ENCODE measurements at regions not wholly inside any gene's neighbourhood (a gene's known extent, or its start where the extent isn't known, plus 50 kb on each side); places are given as distances from the start of the nearest gene placed in this dataset.

DNA sequence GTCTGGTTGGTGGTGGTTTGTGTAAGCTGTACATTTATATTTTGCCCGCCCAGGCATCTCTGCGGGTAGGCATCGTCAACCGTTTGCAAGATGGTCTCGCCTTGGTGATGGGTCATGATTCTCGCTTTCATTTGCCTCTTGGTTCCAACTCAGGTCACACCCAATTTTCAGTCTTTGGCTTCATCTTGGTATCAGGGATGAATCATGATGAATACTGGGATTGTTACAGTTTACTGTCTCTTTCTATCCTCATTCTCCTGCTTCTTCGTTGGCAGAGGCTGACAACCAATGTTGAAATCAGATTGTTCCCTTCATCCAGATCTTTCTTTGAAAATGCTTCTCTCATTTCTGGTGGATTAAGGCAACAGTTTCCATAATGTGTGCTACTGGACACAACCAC is 129.7 kb upstream of the KAZN start:
- no peak overlapping the region for H3K27ac ChIP-seq (ENCODE audit: low read depth, low read length)
- H3K4me3 ChIP-seq (ENCODE audit: low read depth, low read length) = no peak overlapping the region
- no peaks in the 10 kb centered on the region for H3K36me3 ChIP-seq (ENCODE audit: control insufficient read depth, insufficient read depth, low read length)

DNA sequence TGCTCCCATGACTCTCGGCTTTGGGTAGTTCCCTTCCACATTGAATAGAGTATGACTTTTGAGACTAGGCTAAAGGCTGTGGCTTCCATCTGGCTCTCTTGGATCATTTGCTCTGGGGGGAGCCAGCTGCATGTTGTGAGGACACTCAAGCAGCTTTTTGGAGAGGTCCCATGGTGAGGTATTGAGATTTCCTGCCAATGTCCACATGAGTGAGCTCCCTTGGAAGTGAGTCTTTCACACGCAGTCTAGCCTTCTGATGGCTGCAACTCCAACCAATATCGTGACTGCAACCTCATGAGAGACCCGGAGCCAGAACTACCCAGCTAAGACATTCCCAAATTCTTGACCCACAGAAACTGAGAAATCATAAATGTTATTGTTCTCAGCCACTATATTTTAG is 127.7 kb upstream of the KAZN start:
- Histone ChIP-seq H3K9ac (ENCODE audit: low read depth, low read length) (no peak overlapping the region), H3K36me3 (ENCODE audit: control insufficient read depth, insufficient read depth, low read length) (no peaks in the 10 kb centered on the region), H3K9me3 (ENCODE audit: control insufficient read depth, insufficient read depth, low read length) (no peaks in the 10 kb centered on the region), H3K27me3 (ENCODE audit: control insufficient read depth, insufficient read depth, low read length) (0 out of 2 replicates have a peak, but pooled peaks cover 5% of the 10 kb centered on the region), H3K27ac (ENCODE audit: low read depth, low read length) (no peak overlapping the region), H3K4me3 (ENCODE audit: low read depth, low read length) (no peak overlapping the region), H3K4me1 (ENCODE audit: control insufficient read depth, insufficient read depth, low read length) (no peaks in the 10 kb centered on the region)

More for the DNA sequence above, 129.7 kb upstream of the KAZN start:
- H3K4me1 ChIP-seq (ENCODE audit: control insufficient read depth, insufficient read depth, low read length) = no peaks in the 10 kb centered on the region
- H3K27me3 ChIP-seq (ENCODE audit: control insufficient read depth, insufficient read depth, low read length) = 0 out of 2 replicates have a peak, but pooled peaks cover 5% of the 10 kb centered on the region
- H3K9ac ChIP-seq (ENCODE audit: low read depth, low read length) = no peak overlapping the region
- no peaks in the 10 kb centered on the region for H3K9me3 ChIP-seq (ENCODE audit: control insufficient read depth, insufficient read depth, low read length)

DNA sequence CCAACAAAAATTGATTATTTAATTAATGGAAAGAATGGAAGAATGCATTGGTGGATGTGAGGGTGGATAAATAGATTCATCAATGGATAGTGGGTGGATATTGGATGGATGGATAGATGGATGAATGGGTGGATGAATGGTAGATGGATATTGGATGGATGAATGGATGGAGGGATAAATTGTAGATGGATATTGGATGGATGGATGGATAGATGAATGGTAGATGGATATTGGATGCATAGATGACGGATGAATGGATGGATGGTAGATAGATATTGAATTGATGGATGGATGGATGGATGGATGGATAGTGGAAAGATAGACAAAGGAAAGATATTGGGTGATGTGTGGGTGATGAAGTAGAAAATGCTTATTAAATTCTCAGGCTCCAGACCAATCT is 123.6 kb upstream of the KAZN start:
- H3K27me3 ChIP-seq (ENCODE audit: control insufficient read depth, insufficient read depth, low read length) = 0 out of 2 replicates have a peak, but pooled peaks cover 10% of the 10 kb centered on the region
- no peak overlapping the region for H3K4me3 ChIP-seq (ENCODE audit: low read depth, low read length)
- H3K4me1 ChIP-seq (ENCODE audit: control insufficient read depth, insufficient read depth, low read length) = no peaks in the 10 kb centered on the region
- H3K9me3 ChIP-seq (ENCODE audit: control insufficient read depth, insufficient read depth, low read length) = no peaks in the 10 kb centered on the region
- H3K27ac ChIP-seq (ENCODE audit: low read depth, low read length) = no peak overlapping the region
- no peaks in the 10 kb centered on the region for H3K36me3 ChIP-seq (ENCODE audit: control insufficient read depth, insufficient read depth, low read length)
- H3K9ac ChIP-seq (ENCODE audit: low read depth, low read length) = no peak overlapping the region

- H3K4me1 ChIP-seq (ENCODE audit: control insufficient read depth, insufficient read depth, low read length) = no peaks in the 10 kb centered on the region
- H3K27ac ChIP-seq (ENCODE audit: low read depth, low read length) = no peak overlapping the region
- no peak overlapping the region for H3K9ac ChIP-seq (ENCODE audit: low read depth, low read length)
- no peak overlapping the region for H3K4me3 ChIP-seq (ENCODE audit: low read depth, low read length)
- H3K9me3 ChIP-seq (ENCODE audit: control insufficient read depth, insufficient read depth, low read length) = no peaks in the 10 kb centered on the region
- H3K36me3 ChIP-seq (ENCODE audit: control insufficient read depth, insufficient read depth, low read length) = no peaks in the 10 kb centered on the region
- 0 out of 2 replicates have a peak, but pooled peaks cover 10% of the 10 kb centered on the region for H3K27me3 ChIP-seq (ENCODE audit: control insufficient read depth, insufficient read depth, low read length)
Measured at GRCh38 chr1:14476170-14476955, 122.1 kb upstream of the KAZN start.

DNA sequence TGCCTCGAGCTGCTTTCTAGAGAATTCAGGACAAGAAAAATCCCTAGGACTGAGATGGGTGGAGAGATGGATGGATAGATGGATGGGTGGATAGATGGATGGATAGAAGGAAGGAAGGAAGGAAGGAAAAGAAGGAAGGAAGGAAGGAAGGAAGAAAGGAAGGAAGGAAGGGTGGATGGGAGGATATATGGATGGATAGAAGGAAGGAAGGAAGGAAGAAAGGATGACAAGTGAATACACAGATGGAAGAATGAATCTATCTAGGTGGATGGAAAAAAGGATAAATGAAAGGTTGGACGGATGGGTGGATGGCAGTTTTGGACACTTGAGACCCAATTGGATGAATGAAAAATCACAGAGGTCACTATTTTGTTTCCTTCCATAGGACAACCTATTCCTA is 120.4 kb upstream of the KAZN start:
- 0 out of 2 replicates have a peak, but pooled peaks cover 5% of the 10 kb centered on the region for H3K27me3 ChIP-seq (ENCODE audit: control insufficient read depth, insufficient read depth, low read length)
- H3K9ac ChIP-seq (ENCODE audit: low read depth, low read length) = no peak overlapping the region

DNA sequence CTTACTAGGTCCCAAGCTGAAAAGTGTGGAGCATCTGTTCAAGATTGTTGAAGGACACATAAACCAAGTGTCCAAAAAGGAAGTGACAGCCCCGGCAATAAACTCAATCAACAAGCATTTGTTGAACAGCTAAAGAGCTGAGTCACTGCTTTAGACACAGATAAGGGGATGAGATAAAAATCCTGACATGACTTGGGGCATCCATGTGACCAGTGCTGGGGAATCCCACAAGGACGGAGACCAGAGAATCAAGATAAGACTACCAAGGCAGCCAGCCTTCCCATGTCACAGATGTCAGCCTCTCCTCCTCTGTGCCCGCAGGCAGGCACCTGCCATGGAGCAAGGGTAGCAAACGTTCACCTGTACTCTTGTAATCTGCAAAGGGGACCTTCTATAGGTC is 118.6 kb upstream of the KAZN start:
- Histone ChIP-seq H3K4me3 (ENCODE audit: low read depth, low read length) (no peak overlapping the region), H3K9ac (ENCODE audit: low read depth, low read length) (no peak overlapping the region), H3K27ac (ENCODE audit: low read depth, low read length) (no peak overlapping the region), H3K4me1 (ENCODE audit: control insufficient read depth, insufficient read depth, low read length) (peaks cover 5% of the 10 kb centered on the region), H3K36me3 (ENCODE audit: control insufficient read depth, insufficient read depth, low read length) (no peaks in the 10 kb centered on the region), H3K9me3 (ENCODE audit: control insufficient read depth, insufficient read depth, low read length) (no peaks in the 10 kb centered on the region), H3K27me3 (ENCODE audit: control insufficient read depth, insufficient read depth, low read length) (0 out of 2 replicates have a peak, but pooled peaks cover 5% of the 10 kb centered on the region)

More for the DNA sequence above, 120.4 kb upstream of the KAZN start:
- Histone ChIP-seq H3K9me3 (ENCODE audit: control insufficient read depth, insufficient read depth, low read length) (no peaks in the 10 kb centered on the region), H3K4me3 (ENCODE audit: low read depth, low read length) (no peak overlapping the region), H3K27ac (ENCODE audit: low read depth, low read length) (no peak overlapping the region), H3K36me3 (ENCODE audit: control insufficient read depth, insufficient read depth, low read length) (no peaks in the 10 kb centered on the region), H3K4me1 (ENCODE audit: control insufficient read depth, insufficient read depth, low read length) (peaks cover 3% of the 10 kb centered on the region)

DNA sequence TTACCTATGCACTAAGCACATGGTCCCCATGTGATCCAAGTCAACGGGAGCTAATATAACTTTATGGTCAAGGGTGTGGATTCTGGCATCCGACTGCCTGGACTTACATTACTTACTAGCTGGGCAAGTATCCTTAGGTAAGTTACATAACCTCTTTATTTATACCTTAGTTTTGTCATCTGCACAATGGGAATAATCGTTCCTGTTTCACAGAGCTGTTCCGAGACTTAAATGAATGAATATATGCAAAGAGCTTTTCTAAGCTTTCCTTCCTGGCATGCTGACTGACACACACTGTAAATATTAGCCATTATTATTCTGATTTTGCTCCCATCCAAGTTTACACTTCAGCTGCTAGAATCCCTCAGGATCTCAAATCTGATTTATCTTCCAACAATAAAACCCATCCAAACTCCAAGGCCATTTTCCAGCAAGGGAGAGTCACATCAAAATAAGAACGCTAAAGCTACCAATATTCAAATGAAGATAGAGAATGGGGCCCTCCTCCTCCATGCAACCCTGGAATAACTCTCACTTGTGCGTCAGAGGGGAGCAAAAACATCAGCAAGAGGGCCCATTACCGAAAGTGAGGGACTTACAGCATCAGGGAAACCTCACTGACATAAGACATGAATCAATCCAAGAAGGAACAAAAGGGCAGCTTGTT is 115.6 kb upstream of the KAZN start:
- Histone ChIP-seq H3K4me3 (ENCODE audit: low read depth, low read length) (no peak overlapping the region), H3K36me3 (ENCODE audit: control insufficient read depth, insufficient read depth, low read length) (no peaks in the 10 kb centered on the region), H3K27me3 (ENCODE audit: control insufficient read depth, insufficient read depth, low read length) (0 out of 2 replicates have a peak, but pooled peaks cover 5% of the 10 kb centered on the region), H3K27ac (ENCODE audit: low read depth, low read length) (no peak overlapping the region), H3K9me3 (ENCODE audit: control insufficient read depth, insufficient read depth, low read length) (no peaks in the 10 kb centered on the region; the same call in 1 of the 2 replicates), H3K9ac (ENCODE audit: low read depth, low read length) (no peak overlapping the region), H3K4me1 (ENCODE audit: control insufficient read depth, insufficient read depth, low read length) (peaks cover 5% of the 10 kb centered on the region)

DNA sequence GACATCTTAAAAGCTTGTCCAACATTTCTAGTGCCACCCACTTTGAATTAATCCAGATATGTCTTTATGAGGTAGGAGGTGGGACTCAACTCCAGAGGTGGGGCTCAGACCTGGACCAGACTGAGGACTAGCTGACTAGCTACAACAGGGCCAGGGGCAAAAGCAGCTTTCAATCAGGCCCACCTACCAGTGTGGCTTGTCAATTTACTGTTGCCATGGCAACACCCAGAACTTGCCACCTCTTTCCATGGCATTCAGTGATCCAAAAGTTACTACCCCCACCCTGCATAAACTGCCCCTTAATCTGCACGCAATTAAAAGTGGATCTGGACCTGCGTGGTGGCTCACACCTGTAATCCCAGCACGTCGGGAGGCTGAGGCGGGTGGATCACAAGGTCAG is 113.2 kb upstream of the KAZN start:
- H3K27me3 ChIP-seq (ENCODE audit: control insufficient read depth, insufficient read depth, low read length) = no peaks in the 10 kb centered on the region
- H3K4me1 ChIP-seq (ENCODE audit: control insufficient read depth, insufficient read depth, low read length) = peaks cover 5% of the 10 kb centered on the region
- no peaks in the 10 kb centered on the region; the same call in 1 of the 2 replicates for H3K9me3 ChIP-seq (ENCODE audit: control insufficient read depth, insufficient read depth, low read length)
- no peak overlapping the region for H3K9ac ChIP-seq (ENCODE audit: low read depth, low read length)
- H3K27ac ChIP-seq (ENCODE audit: low read depth, low read length) = no peak overlapping the region
- no peak overlapping the region for H3K4me3 ChIP-seq (ENCODE audit: low read depth, low read length)
- no peaks in the 10 kb centered on the region for H3K36me3 ChIP-seq (ENCODE audit: control insufficient read depth, insufficient read depth, low read length)

DNA sequence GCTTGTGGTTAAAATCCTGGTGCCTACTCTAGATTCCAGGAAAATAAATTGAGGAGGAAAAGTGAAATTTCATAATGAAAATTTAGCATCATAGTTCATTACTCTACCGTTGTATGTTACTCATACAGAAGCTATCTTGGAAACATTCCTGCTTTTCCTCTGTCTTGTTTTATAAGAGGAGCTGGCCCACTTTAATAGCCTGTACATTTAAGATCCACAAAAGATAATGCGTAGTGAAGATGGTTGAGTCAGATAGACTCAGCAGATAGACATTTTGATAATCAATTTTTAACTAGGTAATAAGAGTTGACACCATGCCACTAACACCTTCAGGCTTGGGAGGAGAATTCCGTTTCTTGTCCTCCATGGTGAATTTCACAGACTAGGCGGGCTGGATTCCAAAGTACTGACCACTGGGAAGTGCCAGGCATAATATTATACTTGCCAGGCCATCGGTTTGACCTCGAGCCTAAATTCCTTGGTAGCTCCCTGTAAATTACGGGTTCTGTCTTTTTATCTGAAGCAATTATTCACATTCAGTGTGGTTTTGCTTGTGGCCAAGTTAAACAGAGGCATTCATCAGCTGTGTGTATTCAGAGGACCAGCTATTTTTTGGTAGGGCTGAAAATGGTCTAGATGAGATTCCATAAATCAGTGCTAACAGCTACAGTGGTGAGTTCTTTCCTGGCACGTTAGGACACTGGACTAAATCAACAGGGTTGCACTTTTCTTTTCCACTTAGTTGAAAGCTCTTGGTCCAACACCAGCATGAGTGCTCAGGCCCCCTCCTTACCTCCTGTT is 111.9 kb upstream of the KAZN start:
- Histone ChIP-seq H3K9ac (ENCODE audit: low read depth, low read length) (no peak overlapping the region), H3K9me3 (ENCODE audit: control insufficient read depth, insufficient read depth, low read length) (no peaks in the 10 kb centered on the region; the same call in 1 of the 2 replicates), H3K27ac (ENCODE audit: low read depth, low read length) (no peak overlapping the region), H3K4me1 (ENCODE audit: control insufficient read depth, insufficient read depth, low read length) (peaks cover 5% of the 10 kb centered on the region), H3K36me3 (ENCODE audit: control insufficient read depth, insufficient read depth, low read length) (no peaks in the 10 kb centered on the region), H3K27me3 (ENCODE audit: control insufficient read depth, insufficient read depth, low read length) (no peaks in the 10 kb centered on the region), H3K4me3 (ENCODE audit: low read depth, low read length) (no peak overlapping the region)

DNA sequence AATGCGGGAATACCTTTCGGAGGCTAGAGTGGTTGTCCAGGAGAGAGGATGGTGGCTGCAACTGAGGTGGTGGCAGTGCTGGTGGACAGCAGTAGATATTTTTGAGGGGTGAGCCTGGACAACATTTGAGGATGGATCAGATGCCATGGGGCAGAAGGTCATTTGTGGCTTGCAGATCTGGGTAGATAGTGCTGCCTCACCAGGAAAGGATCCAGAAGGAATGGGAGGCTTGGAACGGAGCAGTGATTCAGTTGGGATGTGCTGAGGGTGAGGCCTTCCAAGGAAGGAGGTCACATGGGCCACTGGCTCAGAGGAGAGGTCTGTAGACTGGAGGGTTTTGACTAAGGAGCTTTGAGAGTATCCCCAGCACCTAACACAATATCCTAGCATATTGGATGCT is 110.8 kb upstream of the KAZN start:
- no peaks in the 10 kb centered on the region for H3K36me3 ChIP-seq (ENCODE audit: control insufficient read depth, insufficient read depth, low read length)
- H3K9ac ChIP-seq (ENCODE audit: low read depth, low read length) = no peak overlapping the region
- no peak overlapping the region for H3K27ac ChIP-seq (ENCODE audit: low read depth, low read length)
- peaks cover 5% of the 10 kb centered on the region for H3K4me1 ChIP-seq (ENCODE audit: control insufficient read depth, insufficient read depth, low read length)
- H3K4me3 ChIP-seq (ENCODE audit: low read depth, low read length) = no peak overlapping the region
- no peaks in the 10 kb centered on the region; the same call in 1 of the 2 replicates for H3K9me3 ChIP-seq (ENCODE audit: control insufficient read depth, insufficient read depth, low read length)
- H3K27me3 ChIP-seq (ENCODE audit: control insufficient read depth, insufficient read depth, low read length) = no peaks in the 10 kb centered on the region
